ENCODE measurements at regions not wholly inside any gene's neighbourhood (a gene's known extent, or its start where the extent isn't known, plus 50 kb on each side); places are given as distances from the start of the nearest gene placed in this dataset.

DNA sequence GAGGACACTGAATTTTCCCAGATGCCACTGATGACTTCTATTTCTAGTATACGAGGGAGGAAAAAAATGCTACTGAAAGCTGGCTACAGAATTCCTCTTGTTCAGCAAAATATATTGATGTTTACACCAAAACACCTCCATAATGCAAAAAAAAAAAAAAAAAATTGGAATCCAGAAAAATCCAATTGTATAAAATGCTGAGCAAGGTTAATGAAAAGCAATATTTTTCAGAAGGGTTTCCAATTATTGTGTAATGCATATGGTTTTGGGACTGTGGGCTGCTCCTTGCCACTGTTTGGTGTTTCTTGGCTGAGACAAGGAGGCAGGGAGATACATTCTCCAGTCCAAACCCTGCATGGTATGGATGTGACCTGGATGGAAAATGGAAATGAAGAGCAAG is 83.8 kb downstream of the LSM5 start:
- no peak for TF ChIP-seq POLR2A (IDR thresholded peaks at IDR 0.05)
- TF ChIP-seq, protein P1, sequence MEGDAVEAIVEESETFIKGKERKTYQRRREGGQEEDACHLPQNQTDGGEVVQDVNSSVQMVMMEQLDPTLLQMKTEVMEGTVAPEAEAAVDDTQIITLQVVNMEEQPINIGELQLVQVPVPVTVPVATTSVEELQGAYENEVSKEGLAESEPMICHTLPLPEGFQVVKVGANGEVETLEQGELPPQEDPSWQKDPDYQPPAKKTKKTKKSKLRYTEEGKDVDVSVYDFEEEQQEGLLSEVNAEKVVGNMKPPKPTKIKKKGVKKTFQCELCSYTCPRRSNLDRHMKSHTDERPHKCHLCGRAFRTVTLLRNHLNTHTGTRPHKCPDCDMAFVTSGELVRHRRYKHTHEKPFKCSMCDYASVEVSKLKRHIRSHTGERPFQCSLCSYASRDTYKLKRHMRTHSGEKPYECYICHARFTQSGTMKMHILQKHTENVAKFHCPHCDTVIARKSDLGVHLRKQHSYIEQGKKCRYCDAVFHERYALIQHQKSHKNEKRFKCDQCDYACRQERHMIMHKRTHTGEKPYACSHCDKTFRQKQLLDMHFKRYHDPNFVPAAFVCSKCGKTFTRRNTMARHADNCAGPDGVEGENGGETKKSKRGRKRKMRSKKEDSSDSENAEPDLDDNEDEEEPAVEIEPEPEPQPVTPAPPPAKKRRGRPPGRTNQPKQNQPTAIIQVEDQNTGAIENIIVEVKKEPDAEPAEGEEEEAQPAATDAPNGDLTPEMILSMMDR (IDR thresholded peaks at IDR 0.05 in 8 of 11, conservative IDR thresholded peaks at IDR 0.05 in 3 of 11): no peak

Measured in spleen (tissue), 7 donors.